ENCODE measurements at regions not wholly inside any gene's neighbourhood (a gene's known extent, or its start where the extent isn't known, plus 50 kb on each side); places are given as distances from the start of the nearest gene placed in this dataset.

DNA sequence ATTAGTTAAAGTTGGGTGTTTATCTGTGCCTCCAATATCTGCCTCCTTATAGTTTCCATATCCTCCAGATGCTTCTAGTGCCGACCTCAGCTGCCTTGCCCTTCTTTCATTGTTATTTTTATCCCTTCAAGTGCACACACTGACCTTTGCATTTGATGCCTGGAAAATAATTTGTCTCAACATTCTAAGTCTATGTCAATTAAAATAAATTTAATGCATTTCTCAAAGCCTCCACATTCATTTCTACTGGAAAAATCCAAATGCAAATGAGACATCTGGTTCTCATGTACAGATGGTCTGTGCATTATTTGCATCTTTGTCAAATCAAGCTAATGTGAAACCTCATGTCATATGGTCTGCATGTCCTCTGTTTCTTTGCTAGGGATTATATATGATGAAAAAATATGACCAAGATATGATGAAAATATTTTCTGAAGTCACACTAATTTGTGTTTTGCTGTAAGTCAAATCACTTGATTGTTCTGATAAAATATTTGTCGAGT is 61.4 kb downstream of the TMEM100 start:
- H3K36me3 ChIP-seq = no peaks in the 10 kb centered on the region
- no peaks in the 10 kb centered on the region for H3K9me3 ChIP-seq
- no peak overlapping the region for H3K27ac ChIP-seq
- no peaks in the 10 kb centered on the region for H3K27me3 ChIP-seq
- TF ChIP-seq EP300 (IDR thresholded peaks at IDR 0.05) = no peak
- TF ChIP-seq, protein P1, sequence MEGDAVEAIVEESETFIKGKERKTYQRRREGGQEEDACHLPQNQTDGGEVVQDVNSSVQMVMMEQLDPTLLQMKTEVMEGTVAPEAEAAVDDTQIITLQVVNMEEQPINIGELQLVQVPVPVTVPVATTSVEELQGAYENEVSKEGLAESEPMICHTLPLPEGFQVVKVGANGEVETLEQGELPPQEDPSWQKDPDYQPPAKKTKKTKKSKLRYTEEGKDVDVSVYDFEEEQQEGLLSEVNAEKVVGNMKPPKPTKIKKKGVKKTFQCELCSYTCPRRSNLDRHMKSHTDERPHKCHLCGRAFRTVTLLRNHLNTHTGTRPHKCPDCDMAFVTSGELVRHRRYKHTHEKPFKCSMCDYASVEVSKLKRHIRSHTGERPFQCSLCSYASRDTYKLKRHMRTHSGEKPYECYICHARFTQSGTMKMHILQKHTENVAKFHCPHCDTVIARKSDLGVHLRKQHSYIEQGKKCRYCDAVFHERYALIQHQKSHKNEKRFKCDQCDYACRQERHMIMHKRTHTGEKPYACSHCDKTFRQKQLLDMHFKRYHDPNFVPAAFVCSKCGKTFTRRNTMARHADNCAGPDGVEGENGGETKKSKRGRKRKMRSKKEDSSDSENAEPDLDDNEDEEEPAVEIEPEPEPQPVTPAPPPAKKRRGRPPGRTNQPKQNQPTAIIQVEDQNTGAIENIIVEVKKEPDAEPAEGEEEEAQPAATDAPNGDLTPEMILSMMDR (IDR thresholded peaks at IDR 0.05) = no peak
- no peak for TF ChIP-seq POLR2A (IDR thresholded peaks at IDR 0.05)
- no peak for TF ChIP-seq POLR2AphosphoS5 (IDR thresholded peaks at IDR 0.05)
- H3K4me1 ChIP-seq = peaks cover 9% of the 10 kb centered on the region
- no peak overlapping the region for H3K4me3 ChIP-seq
- DNase-seq (ENCODE audit: low spot score in 2 of 2) = no peak
- WGBS = 79% methylated on average over 2 of the region's 2 CpGs

DNA sequence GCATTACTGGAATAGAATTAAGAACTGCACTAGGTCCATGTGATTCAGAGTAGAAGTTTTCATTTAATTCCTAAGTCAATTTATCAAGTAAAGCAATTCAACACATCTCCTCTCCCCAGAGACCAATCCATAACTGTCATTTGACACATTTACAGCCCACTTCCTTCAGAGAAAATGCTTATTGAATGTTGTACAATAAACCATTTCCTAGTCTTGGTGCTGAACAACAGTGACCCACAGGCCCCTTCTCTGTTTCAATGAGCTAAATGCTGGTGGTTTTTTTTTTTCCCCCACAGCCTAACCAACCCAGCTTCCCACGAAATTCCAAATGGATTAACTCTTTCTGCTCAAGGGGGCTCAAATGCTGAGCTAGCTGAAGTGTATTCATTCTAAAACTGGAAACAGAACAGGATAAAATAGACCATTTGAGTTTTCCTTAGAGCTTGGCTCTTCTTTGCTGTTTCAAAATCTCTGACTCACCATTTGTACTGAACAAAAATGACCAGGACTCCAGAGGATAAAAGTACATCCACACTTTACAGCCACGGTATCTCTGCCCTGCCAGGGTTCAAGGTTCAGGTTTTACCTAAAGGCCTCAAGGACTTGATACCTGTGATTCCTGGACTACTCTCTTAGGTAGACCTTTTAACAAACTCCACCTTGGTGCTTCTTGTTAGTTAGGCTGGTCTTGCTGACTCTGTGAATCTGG is 62.3 kb downstream of the TMEM100 start:
- H3K9me3 ChIP-seq = no peaks in the 10 kb centered on the region
- no peak overlapping the region for H3K4me3 ChIP-seq
- H3K4me1 ChIP-seq = peaks cover 9% of the 10 kb centered on the region
- DNase-seq (ENCODE audit: low spot score in 2 of 2) = no peak
- peak overlapping the region; percentile 45 for H3K27ac ChIP-seq
- H3K36me3 ChIP-seq = no peaks in the 10 kb centered on the region
- H3K27me3 ChIP-seq = no peaks in the 10 kb centered on the region
- 18% methylated on average over 2 of the region's 2 CpGs for WGBS
- no peak for TF ChIP-seq POLR2AphosphoS5 (IDR thresholded peaks at IDR 0.05)
- TF ChIP-seq, protein P1 (IDR thresholded peaks at IDR 0.05) = no peak

DNA sequence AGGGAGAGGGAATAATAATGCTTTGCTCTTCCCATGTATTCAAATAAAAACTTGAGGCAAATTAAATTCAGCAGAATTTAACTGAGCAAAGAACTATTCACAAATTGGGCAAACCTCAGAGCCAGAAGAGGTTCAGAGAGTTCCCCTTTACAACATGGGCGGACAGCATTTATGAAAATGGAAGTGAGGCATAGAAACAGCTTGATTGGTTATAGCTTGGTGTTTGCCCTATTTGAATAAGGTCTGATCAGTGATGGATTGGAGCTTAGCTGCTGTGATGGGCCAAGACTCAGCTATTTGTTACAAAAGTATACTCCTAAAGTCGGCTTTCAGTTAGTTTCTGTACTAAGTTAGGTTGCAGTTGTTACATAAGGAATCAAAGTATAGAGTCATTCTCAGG is 63.0 kb downstream of the TMEM100 start:
- peak overlapping the region; percentile 7 for H3K27ac ChIP-seq
- H3K27me3 ChIP-seq = no peaks in the 10 kb centered on the region
- DNase-seq (ENCODE audit: low spot score in 2 of 2) = no peak
- no peak overlapping the region for H3K4me3 ChIP-seq
- H3K9me3 ChIP-seq = no peaks in the 10 kb centered on the region
- WGBS = 85% methylated on average over 2 of the region's 2 CpGs
- H3K36me3 ChIP-seq = no peaks in the 10 kb centered on the region
- TF ChIP-seq POLR2AphosphoS5 (IDR thresholded peaks at IDR 0.05) = no peak
- TF ChIP-seq POLR2A (IDR thresholded peaks at IDR 0.05) = no peak
- no peak for TF ChIP-seq EP300 (IDR thresholded peaks at IDR 0.05)
- TF ChIP-seq, protein P1 (IDR thresholded peaks at IDR 0.05) = no peak
- H3K4me1 ChIP-seq = peaks cover 9% of the 10 kb centered on the region

DNA sequence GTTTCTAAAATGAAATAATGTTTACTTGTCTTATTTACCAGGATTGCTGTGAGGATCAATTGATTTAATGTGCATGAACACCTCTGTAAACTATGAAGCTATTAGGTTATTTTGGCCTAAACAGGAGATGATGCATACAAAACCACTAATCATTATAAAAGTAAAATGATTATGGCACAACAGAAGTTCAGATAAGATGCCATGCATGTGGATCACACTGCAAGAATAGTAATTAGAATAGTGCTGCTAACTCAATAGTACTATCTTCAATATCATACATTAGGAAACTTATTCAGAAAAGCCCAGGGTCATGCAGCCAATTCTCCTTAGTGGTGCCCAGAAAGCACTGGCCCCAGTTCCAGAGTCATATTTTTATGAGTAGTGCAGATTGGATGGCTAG is 66.9 kb downstream of the TMEM100 start:
- TF ChIP-seq EP300 (IDR thresholded peaks at IDR 0.05) (no peak), POLR2A (IDR thresholded peaks at IDR 0.05) (no peak), POLR2AphosphoS5 (IDR thresholded peaks at IDR 0.05) (no peak)
- TF ChIP-seq, protein P1 (IDR thresholded peaks at IDR 0.05) = no peak
- H3K4me1 ChIP-seq = peaks cover 6% of the 10 kb centered on the region
- H3K27ac ChIP-seq = no peak overlapping the region
- H3K36me3 ChIP-seq = no peaks in the 10 kb centered on the region
- no peak overlapping the region for H3K4me3 ChIP-seq
- no peaks in the 10 kb centered on the region for H3K9me3 ChIP-seq
- DNase-seq (ENCODE audit: low spot score in 2 of 2) = no peak
- no peaks in the 10 kb centered on the region for H3K27me3 ChIP-seq

DNA sequence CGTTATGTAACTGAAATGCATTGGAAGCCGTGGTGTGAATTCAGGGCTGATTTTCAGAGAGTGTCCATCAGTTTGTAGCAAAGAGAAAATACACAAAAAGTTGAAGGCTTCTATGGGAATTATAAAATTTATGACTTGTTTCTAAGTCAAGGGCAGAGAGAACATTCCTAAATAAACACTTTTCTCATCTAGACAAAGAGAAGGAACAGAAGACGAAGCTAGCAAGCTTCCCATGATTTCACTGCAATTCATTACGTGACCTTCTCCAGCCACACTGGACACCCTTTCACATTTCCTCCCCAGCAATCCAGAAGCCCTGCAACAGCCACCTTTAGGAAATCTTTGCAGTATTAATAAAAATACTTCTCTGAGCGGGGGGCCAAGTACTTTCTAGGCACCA is 67.8 kb downstream of the TMEM100 start:
- no peaks in the 10 kb centered on the region for H3K27me3 ChIP-seq
- H3K4me1 ChIP-seq = peaks cover 4% of the 10 kb centered on the region
- no peaks in the 10 kb centered on the region for H3K36me3 ChIP-seq
- H3K4me3 ChIP-seq = no peak overlapping the region
- WGBS = 49% methylated on average over 5 of the region's 5 CpGs
- no peak overlapping the region for H3K27ac ChIP-seq
- no peak for DNase-seq (ENCODE audit: low spot score in 2 of 2)
- TF ChIP-seq, protein P1 (IDR thresholded peaks at IDR 0.05) = no peak
- no peak for TF ChIP-seq POLR2A (IDR thresholded peaks at IDR 0.05)
- TF ChIP-seq POLR2AphosphoS5 (IDR thresholded peaks at IDR 0.05) = no peak
- TF ChIP-seq EP300 (IDR thresholded peaks at IDR 0.05) = no peak
- H3K9me3 ChIP-seq = no peaks in the 10 kb centered on the region
